GM18502 (cell line): ENCODE measurements at regions not wholly inside any gene's neighbourhood (a gene's known extent, or its start where the extent isn't known, plus 50 kb on each side); places are given as distances from the start of the nearest gene placed in this dataset.
"Not testable (repeated sequence)": the region's sequence is repeated elsewhere in the genome, so short reads cannot be mapped to it uniquely, and the experiment has no call there.

Source experiments
- ATAC-seq: cut with Tn5 transposase; IDR thresholded peaks from one replicate; pipeline ENCODE4 v1.9.1; 2021; ENCODE audit warnings: mild to moderate bottlenecking; ENCODE audit not compliant: unreplicated experiment, poor library complexity

DNA sequence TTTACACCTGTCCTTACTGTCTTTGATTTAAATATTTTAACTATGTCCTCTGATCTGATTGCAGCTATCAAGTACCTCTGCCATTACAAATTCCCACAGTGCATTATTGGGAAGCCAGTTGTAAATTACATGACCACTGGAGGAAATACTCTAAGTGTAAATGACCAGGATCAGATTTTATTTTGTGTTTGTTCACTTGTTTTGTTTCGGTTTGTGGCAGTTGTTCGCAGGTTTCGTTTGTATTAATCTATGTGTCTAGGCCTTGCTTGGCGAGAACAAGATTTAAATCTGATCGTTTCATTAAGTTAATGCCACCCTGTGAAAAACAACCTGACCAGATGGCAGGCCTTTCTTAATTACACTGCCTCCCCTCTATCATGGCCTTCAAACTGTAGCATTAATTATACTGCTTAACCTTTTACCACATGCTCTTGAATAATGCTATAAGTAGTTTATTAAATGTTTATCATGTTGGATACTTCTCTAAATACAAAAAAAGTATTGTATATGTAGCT is 990.1 kb downstream of the TMTC2 start:
- no peak for ATAC-seq

DNA sequence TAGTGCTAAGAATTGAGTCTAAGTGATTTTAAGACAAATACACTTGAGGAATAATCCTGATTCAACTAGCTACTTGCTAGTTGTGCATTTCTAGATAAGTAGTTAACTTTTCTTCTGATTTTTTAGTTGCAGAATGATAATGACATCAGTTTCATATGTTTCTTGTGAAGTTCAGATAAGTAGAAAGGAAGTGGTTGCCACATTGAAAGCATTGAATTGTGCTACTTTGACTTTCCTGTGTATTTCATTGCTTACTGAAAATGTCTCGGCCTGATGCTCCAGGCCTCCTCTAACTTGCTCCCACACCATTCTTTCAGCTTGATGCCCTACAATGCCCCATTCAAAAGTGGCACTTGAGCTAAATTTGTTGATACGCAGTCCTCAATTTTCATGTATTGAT is 980.0 kb downstream of the TMTC2 start:
- no peak for ATAC-seq

- ATAC-seq, result no peak
These were observed 979.0 kb downstream of the TMTC2 start for GRCh38 chr12:83665634-83666218.

DNA sequence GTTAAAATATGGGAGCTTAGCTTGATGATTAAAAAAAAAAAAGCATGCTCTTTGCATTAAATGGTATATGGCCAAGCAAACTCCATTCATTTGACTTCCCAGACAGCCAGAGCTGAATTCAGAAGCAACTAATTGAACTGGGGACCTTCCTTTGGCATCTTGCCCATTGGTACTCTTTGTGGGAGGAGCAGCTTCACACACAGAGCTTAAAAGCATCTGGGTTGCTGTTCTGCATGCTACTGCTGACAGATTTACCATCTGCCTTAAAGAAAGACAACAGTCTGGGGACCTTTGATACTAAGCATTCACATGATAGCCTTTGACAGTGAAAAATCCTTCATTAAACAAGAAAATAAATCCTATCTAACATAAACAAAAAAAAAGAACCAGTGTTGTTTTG is 977.9 kb downstream of the TMTC2 start:
- ATAC-seq, result no peak

- no peak for ATAC-seq
These were observed 974.1 kb downstream of the TMTC2 start for GRCh38 chr12:83660727-83661358.

GRCh38 chr12:83659321-83659720 is 972.6 kb downstream of the TMTC2 start:
- ATAC-seq, result no peak

GRCh38 chr12:83656004-83656403 is 969.3 kb downstream of the TMTC2 start:
- no peak for ATAC-seq

GRCh38 chr12:83642205-83642604 is 955.5 kb downstream of the TMTC2 start:
- ATAC-seq, result no peak

DNA sequence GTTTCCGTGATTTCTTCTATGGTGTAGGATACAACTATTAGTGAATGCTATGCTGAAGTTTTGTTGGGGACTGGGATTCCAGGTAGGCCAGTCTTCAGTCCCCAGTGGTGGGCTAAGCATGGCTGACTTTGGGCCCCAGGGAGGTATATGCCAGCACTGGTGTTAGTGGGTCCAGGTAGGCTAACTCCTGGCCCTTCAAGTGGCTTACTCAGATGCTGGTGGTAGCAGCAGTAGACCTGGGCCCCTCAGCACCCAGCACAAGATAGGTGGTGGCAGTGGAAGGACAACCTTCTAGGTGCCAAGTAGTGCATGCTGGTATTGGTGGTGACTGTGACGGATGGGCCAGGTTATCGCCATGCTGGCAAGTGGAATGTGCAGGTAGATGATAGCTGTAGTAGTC is 955.1 kb downstream of the TMTC2 start:
- no peak for ATAC-seq

DNA sequence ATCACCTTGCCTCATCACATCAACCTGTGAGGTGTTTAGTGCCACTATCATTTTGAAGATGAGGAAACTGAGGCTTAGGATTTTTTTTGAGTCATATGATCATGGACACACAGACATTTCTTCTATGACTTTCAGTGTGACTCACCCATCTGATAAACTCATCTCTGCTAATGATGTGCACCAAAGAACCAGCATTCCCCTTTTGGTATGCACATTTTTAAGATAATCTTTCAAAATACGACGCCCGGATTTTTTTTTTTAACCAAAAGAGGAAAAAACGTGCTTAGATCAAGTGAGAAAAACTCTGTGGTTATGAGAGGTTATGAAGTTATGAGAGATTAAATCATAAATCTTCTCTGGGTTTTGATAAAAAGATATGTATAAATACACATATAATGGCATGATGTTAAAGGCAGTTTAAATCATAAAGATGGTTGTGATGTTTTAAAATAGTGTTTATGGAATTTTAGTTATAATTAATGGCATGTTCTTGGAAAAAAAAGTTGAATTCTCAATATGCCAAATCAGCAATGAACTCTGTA is 948.1 kb downstream of the TMTC2 start:
- ATAC-seq, result no peak

GRCh38 chr12:83630526-83630925 is 943.8 kb downstream of the TMTC2 start:
- no peak for ATAC-seq

DNA sequence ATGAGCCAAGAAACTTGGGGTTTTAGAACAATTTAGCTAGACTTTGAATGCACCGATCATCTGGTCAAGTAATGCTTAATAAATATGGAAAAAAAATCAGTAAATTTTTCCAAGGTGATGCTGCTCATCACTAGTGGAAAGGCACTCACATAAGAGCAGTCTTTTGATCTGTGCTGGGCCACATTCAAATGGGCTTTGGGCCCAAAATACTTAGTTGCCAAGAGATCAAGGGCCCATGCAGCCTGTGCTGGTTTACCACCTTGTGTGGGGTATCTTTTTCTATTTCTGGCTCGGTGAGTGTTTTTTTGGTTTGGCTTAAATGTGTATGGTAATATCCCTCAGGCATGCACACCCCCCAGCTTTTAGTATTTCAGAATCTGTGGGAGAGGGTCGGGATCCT is 943.2 kb downstream of the TMTC2 start:
- no peak for ATAC-seq

GRCh38 chr12:83622205-83622604 is 935.5 kb downstream of the TMTC2 start:
- ATAC-seq, result no peak

DNA sequence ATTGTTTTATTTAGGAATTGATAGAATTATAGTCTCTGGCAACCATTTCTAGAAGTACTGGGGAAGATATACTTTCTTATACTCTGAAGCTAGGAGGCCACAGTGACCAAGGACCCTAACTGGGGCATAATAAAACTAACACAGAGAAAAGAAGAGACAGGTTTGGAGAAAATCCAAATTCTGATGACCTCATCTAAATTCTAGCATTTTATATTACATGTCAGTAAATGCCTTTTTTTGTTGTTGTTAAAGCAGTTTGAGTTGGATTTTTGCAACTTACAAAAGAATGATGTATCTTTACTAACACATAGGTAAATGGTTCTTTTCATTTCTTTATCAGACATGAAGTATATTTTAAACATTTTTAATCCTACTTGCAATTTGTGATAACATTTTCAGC is 933.3 kb downstream of the TMTC2 start:
- no peak for ATAC-seq

DNA sequence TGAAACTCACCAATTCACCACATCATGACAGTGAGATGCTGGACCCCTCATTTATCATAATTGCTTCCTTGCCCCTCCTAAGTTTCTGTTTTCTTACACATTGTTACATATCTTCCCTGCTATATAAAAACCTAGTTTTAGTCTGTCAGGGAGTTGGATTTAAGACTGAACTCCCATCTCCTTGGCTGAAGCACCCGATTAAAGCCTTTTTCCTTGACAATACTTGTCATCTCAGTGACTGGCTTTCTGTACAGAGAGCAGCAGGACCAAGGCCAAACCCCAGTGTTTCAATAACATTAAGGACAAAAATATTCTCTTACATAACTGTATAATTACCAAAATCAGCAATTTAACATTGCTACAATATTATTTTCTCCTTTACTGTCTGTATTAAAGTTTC is 928.4 kb downstream of the TMTC2 start:
- ATAC-seq, result no peak

DNA sequence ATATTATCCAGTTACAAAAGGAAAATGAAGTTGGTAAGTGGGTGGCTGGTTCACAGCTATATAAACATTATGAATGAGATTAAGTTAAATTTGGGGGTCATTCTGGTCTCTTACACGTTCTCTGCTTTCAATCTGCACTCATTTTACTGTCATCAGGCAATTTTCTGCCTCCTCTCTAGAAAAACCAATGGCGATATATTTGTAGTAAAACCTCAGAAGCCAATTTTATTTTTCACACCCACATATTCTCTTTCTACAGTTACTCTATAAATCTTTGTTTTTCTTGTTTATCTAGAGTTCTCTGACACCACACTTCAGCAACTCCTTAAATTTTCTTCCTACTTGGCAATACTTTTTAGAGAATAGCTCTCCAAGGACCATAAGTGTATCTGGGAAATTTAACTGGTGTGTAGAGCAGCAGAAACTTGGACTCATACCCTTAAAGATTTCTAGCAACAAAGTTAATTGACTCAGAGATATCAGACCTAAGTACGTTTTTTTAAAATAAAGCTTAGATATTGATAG is 926.9 kb downstream of the TMTC2 start:
- no peak for ATAC-seq

- ATAC-seq, result no peak
These were observed 916.4 kb downstream of the TMTC2 start for GRCh38 chr12:83603106-83603505.

DNA sequence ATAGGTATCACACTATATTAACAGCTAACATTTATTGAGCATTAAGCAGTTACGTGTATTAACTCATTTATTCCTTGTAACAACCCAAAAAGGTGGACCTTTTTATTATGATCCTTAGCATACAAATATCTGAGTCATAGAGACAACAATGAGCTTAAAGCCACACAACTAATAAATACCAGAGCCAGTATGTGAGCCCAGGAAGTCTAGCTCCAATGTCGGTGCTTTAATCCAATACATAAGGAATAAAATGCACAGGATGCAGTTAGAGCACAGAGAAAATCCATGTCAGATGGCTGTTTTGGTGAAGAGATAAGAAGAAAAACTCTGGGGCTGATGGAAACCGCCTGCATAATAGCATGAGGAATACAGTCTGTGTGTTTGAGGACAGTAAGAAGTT is 888.6 kb downstream of the TMTC2 start:
- no peak for ATAC-seq

DNA sequence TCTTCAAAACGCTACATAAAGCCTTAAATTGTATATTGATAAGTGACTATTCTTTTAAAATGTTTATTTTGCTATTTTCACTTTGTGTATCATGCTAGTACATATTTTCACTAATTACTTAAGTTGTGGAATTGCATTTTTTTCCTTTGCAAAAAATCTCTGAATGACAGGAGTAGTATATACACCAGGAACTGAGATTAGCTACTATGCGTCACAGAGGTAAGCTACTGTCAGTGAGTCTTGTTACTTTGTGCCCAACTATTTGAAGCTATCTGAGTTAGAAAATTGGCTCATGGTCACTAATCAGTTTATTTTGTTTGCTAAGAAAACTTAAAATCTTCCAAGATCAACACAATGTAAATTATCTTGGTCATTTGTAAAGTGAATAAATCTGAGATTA is 887.4 kb downstream of the TMTC2 start:
- ATAC-seq, result no peak

DNA sequence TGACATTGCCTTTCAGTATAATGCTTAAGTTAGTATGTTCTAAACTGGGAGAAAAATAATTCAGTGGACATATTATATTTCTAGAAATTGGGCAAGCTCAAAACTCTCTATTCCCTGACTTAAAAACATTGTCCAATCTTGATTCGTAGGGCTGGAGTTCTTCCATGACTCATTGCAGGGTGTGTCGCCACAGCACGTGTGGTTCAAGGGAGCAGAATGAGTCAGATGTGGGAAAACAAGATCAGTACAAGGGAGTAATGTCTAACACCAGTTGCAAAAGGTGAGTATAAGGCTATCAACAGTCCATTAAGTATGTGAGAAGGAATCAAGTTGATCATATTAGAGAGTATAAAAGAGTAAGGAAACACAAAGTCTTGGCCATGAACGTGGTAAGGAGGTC is 887.0 kb downstream of the TMTC2 start:
- no peak for ATAC-seq

- ATAC-seq, result no peak
These were observed 872.9 kb downstream of the TMTC2 start for GRCh38 chr12:83559650-83560049.

DNA sequence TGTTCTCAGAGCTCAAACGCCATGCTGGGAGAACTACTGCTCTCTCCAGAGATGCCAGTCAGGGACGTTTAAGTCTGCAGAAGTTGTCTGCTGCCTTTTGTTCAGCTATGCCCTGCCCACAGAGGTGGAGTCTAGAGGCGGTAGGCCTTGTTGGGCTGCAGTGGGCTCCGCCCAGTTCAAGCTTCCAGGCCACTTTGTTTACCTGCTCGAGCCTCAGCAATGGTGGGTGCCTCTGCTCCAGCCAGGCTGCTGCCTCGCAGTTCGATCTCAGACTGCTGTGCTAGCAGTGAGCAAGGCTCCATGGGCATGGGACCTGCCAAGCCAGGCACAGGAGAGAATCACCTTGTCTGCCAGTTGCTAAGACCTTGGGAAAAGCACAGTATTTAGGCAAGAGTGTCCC is 869.3 kb downstream of the TMTC2 start:
- not testable (repeated sequence) for ATAC-seq
